ENCODE measurements at regions not wholly inside any gene's neighbourhood (a gene's known extent, or its start where the extent isn't known, plus 50 kb on each side); places are given as distances from the start of the nearest gene placed in this dataset.

GRCh38 chr7:35526645-35527044 is 168.3 kb downstream of the HERPUD2 start:
- TF ChIP-seq CTCF (IDR thresholded peaks at IDR 0.05; ENCODE audit: insufficient read depth, low read length) = no peak
- no peak for DNase-seq (ENCODE audit: low read depth)

GRCh38 chr7:35524112-35524804 is 170.7 kb downstream of the HERPUD2 start:
- DNase-seq (ENCODE audit: low read depth) = no peak
- TF ChIP-seq CTCF (IDR thresholded peaks at IDR 0.05; ENCODE audit: insufficient read depth, low read length) = no peak
- H3K4me3 ChIP-seq (ENCODE audit: low read depth, low read length) = no peak overlapping the region

More at GRCh38 chr7:35526645-35527044, 168.3 kb downstream of the HERPUD2 start:
- no peak overlapping the region for H3K4me3 ChIP-seq (ENCODE audit: low read depth, low read length)

GRCh38 chr7:35523292-35523691 is 171.6 kb downstream of the HERPUD2 start:
- no peak for DNase-seq (ENCODE audit: low read depth)
- H3K4me3 ChIP-seq (ENCODE audit: low read depth, low read length) = no peak overlapping the region
- no peak for TF ChIP-seq CTCF (IDR thresholded peaks at IDR 0.05; ENCODE audit: insufficient read depth, low read length)

- H3K4me3 ChIP-seq (ENCODE audit: low read depth, low read length) = no peak overlapping the region
- DNase-seq (ENCODE audit: low read depth) = no peak
- TF ChIP-seq CTCF (IDR thresholded peaks at IDR 0.05; ENCODE audit: insufficient read depth, low read length) = no peak
These were observed 172.2 kb downstream of the HERPUD2 start for GRCh38 chr7:35522697-35523096.

- no peak for DNase-seq (ENCODE audit: low read depth)
- H3K4me3 ChIP-seq (ENCODE audit: low read depth, low read length) = no peak overlapping the region
- no peak for TF ChIP-seq CTCF (IDR thresholded peaks at IDR 0.05; ENCODE audit: insufficient read depth, low read length)
These were observed 173.0 kb downstream of the HERPUD2 start for GRCh38 chr7:35521941-35522340.

GRCh38 chr7:35520810-35521625 is 173.9 kb downstream of the HERPUD2 start:
- H3K4me3 ChIP-seq (ENCODE audit: low read depth, low read length) = no peak overlapping the region
- no peak for TF ChIP-seq CTCF (IDR thresholded peaks at IDR 0.05; ENCODE audit: insufficient read depth, low read length)
- no peak for DNase-seq (ENCODE audit: low read depth)
